ENCODE measurements at regions not wholly inside any gene's neighbourhood (a gene's known extent, or its start where the extent isn't known, plus 50 kb on each side); places are given as distances from the start of the nearest gene placed in this dataset.

GRCh38 chr19:13600091-13600490, 93.8 kb upstream of the CACNA1A start:
- no peak for DNase-seq

- no peak for DNase-seq
Measured at GRCh38 chr19:13599681-13600080, 93.4 kb upstream of the CACNA1A start.

GRCh38 chr19:13598098-13598497, 91.8 kb upstream of the CACNA1A start:
- no peak for DNase-seq

GRCh38 chr19:13597640-13598039, 91.4 kb upstream of the CACNA1A start:
- no peak for DNase-seq

GRCh38 chr19:13588957-13589833, 82.9 kb upstream of the CACNA1A start:
- no peak for DNase-seq

- DNase-seq, result no peak
Measured at GRCh38 chr19:13585512-13585911, 79.2 kb upstream of the CACNA1A start.

- DNase-seq, result no peak
Measured at GRCh38 chr19:13583753-13584152, 77.5 kb upstream of the CACNA1A start.

- no peak for DNase-seq
Measured at GRCh38 chr19:13583114-13583513, 76.8 kb upstream of the CACNA1A start.

- no peak for DNase-seq
Measured at GRCh38 chr19:13581576-13581975, 75.3 kb upstream of the CACNA1A start.

GRCh38 chr19:13579388-13580060, 73.2 kb upstream of the CACNA1A start:
- no peak for DNase-seq

GRCh38 chr19:13576726-13577125, 70.4 kb upstream of the CACNA1A start:
- DNase-seq, result no peak

- DNase-seq, result no peak
Measured at GRCh38 chr19:13574933-13575332, 68.7 kb upstream of the CACNA1A start.

- no peak for DNase-seq
Measured at GRCh38 chr19:13573056-13573667, 66.9 kb upstream of the CACNA1A start.

GRCh38 chr19:13561461-13561860, 55.2 kb upstream of the CACNA1A start:
- DNase-seq, result no peak

GRCh38 chr19:13557756-13558398, 51.6 kb upstream of the CACNA1A start:
- no peak for DNase-seq

GRCh38 chr19:13556552-13556951, 50.3 kb upstream of the CACNA1A start:
- no peak for DNase-seq

Measured in NCI-H187 treated with DMSO at 0.1 percent for 48 hours (cell line).